ENCODE measurements at regions not wholly inside any gene's neighbourhood (a gene's known extent, or its start where the extent isn't known, plus 50 kb on each side); places are given as distances from the start of the nearest gene placed in this dataset.

DNA sequence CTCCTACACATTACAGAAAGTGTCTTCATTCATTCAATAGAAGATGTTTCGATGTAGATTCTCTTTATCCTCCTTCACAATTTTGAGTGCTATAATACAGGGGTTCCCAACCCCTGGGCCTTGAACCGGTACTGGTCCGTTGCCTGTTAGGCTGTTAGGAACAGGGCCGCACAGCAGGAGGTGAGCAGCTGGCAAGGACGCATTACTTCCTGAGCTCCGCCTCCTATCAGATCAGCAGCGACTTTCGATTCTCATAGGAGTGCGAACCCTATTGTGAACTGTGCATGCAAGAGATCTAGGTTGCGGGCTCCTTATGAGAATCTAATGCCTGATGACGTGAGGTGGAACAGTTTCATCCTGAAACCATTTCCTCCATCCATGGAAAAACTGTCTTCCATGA, 153.0 kb upstream of the SMC2 start:
- no peak for TF ChIP-seq CTCF (conservative IDR thresholded peaks at IDR 0.05)
- TF ChIP-seq EZH2 (IDR thresholded peaks at IDR 0.05; ENCODE audit: low read depth): no peak

Data from PC-9 (cell line).